ENCODE measurements at regions not wholly inside any gene's neighbourhood (a gene's known extent, or its start where the extent isn't known, plus 50 kb on each side); places are given as distances from the start of the nearest gene placed in this dataset.

- TF ChIP-seq POLR2A (IDR thresholded peaks at IDR 0.05) (no peak), CTCF (IDR thresholded peaks at IDR 0.05) (no peak)
Observed at GRCh38 chr2:2501454-2502200, 170.6 kb upstream of the MYT1L start.

Data from uterus (tissue), 2 donors.